Liver (tissue), 8 donors: ENCODE measurements at regions not wholly inside any gene's neighbourhood (a gene's known extent, or its start where the extent isn't known, plus 50 kb on each side); places are given as distances from the start of the nearest gene placed in this dataset.

Experiments
- DNase-seq: peaks from one replicate; pipeline ENCODE4 v3.0.0-alpha.2; 2017; ENCODE audit warnings: low spot score
- H3K27ac ChIP-seq, 2 donors: one replicate each; pipeline ENCODE4 v1.7.0; 2013; ENCODE audit warnings: inconsistent platforms in 2 of 2, low read length in 2 of 2, control low read depth in 1 of 2, low read depth in 1 of 2, mild to moderate bottlenecking in 1 of 2
- H3K27me3 ChIP-seq, 4 donors: one replicate each; pipeline versions ENCODE4 v1.6.1 to v1.7.0; 2013; ENCODE audit warnings: low read length in 3 of 4, inconsistent platforms in 1 of 4, mild to moderate bottlenecking in 1 of 4, moderate library complexity in 1 of 4; ENCODE audit not compliant: control insufficient read depth in 4 of 4, insufficient read depth in 4 of 4
- H3K36me3 ChIP-seq, 4 donors: one replicate each; pipeline versions ENCODE4 v1.6.1 to v1.7.0; 2013; ENCODE audit warnings: low read length in 3 of 4, mild to moderate bottlenecking in 3 of 4, low read depth in 1 of 4, moderate library complexity in 1 of 4; ENCODE audit not compliant: control insufficient read depth in 4 of 4, insufficient read depth in 3 of 4
- H3K4me1 ChIP-seq, 4 donors: one replicate each; pipeline versions ENCODE4 v1.6.1 to v1.7.0; 2013; ENCODE audit warnings: low read length in 3 of 4, mild to moderate bottlenecking in 3 of 4, moderate library complexity in 1 of 4; ENCODE audit not compliant: control insufficient read depth in 4 of 4, insufficient read depth in 4 of 4
- H3K4me3 ChIP-seq, 3 donors: one replicate each; pipeline versions ENCODE4 v1.6.1 to v1.7.0; 2013; ENCODE audit warnings: low read length in 3 of 3, control low read depth in 1 of 3, low read depth in 1 of 3, mild to moderate bottlenecking in 1 of 3
- H3K9ac ChIP-seq, 2 donors: one replicate each; pipeline ENCODE4 v1.7.0; 2013; ENCODE audit warnings: low read length in 2 of 2, mild to moderate bottlenecking in 2 of 2, moderate library complexity in 2 of 2, control low read depth in 1 of 2, low read depth in 1 of 2
- H3K9me3 ChIP-seq, 4 donors: one replicate each; pipeline versions ENCODE4 v1.6.1 to v1.7.0; 2013; ENCODE audit warnings: low read length in 3 of 4; ENCODE audit not compliant: control insufficient read depth in 4 of 4
- ATF3 ChIP-seq: IDR thresholded peaks from 2 replicates; pipeline ENCODE4 v1.6.1; 2016; ENCODE audit warnings: antibody characterized with exemption
- CTCF ChIP-seq: fragments of 150-350 bp; IDR thresholded peaks from 2 replicates; pipeline ENCODE4 v1.5.1; 2017; ENCODE audit warnings: improper control_type of control experiment, low read depth, low read length; ENCODE audit not compliant: missing input control
- EGR1 ChIP-seq, 2 donors: IDR thresholded peaks; 2 replicates each; pipeline ENCODE4 v1.6.1; 2016 to 2018; ENCODE audit warnings: antibody characterized with exemption in 2 of 2, low read depth in 2 of 2
- FOXA1 ChIP-seq: IDR thresholded peaks from 2 replicates; pipeline ENCODE4 v1.6.1; 2016; ENCODE audit warnings: antibody characterized with exemption
- FOXA2 ChIP-seq: IDR thresholded peaks from 2 replicates; pipeline ENCODE4 v1.6.1; 2016; ENCODE audit warnings: antibody characterized with exemption
- GABPA ChIP-seq, 2 donors: IDR thresholded peaks in 1 of 2; conservative IDR thresholded peaks in 1 of 2; 2 replicates each; pipeline ENCODE4 v1.6.1; 2016; ENCODE audit warnings: antibody characterized with exemption in 2 of 2, mild to moderate bottlenecking in 1 of 2, moderate library complexity in 1 of 2
- HNF4A ChIP-seq, 2 donors: conservative IDR thresholded peaks; 2 replicates each; pipeline ENCODE4 v1.6.1; 2016; ENCODE audit warnings: antibody characterized with exemption in 2 of 2, mild to moderate bottlenecking in 2 of 2
- HNF4G ChIP-seq: IDR thresholded peaks from 2 replicates; pipeline ENCODE4 v1.6.1; 2016; ENCODE audit warnings: antibody characterized with exemption
- JUND ChIP-seq, 2 donors: IDR thresholded peaks; 2 replicates each; pipeline ENCODE4 v1.6.1; 2016; ENCODE audit warnings: antibody characterized with exemption in 2 of 2
- MAX ChIP-seq: IDR thresholded peaks from 2 replicates; pipeline ENCODE4 v1.6.1; 2016; ENCODE audit warnings: antibody characterized with exemption
- NR2F2 ChIP-seq: IDR thresholded peaks from 2 replicates; pipeline ENCODE4 v1.6.1; 2016; ENCODE audit warnings: antibody characterized with exemption
- RAD21 ChIP-seq, 2 donors: IDR thresholded peaks; 2 replicates each; pipeline ENCODE4 v1.6.1; 2016; ENCODE audit warnings: antibody characterized with exemption in 2 of 2, mild to moderate bottlenecking in 2 of 2
- REST ChIP-seq: IDR thresholded peaks from 2 replicates; pipeline ENCODE4 v1.6.1; 2016; ENCODE audit warnings: antibody characterized with exemption, mild to moderate bottlenecking
- RXRA ChIP-seq, 2 donors: IDR thresholded peaks; 2 replicates each; pipeline ENCODE4 v1.6.1; 2017 to 2018; ENCODE audit warnings: antibody characterized with exemption in 2 of 2, mild to moderate bottlenecking in 1 of 2
- SP1 ChIP-seq: IDR thresholded peaks from 2 replicates; pipeline ENCODE4 v1.6.1; 2018; ENCODE audit warnings: antibody characterized with exemption, mild to moderate bottlenecking
- TAF1 ChIP-seq: conservative IDR thresholded peaks from 2 replicates; pipeline ENCODE4 v1.6.1; 2016; ENCODE audit warnings: antibody characterized with exemption, mild to moderate bottlenecking
- YY1 ChIP-seq: IDR thresholded peaks from 2 replicates; pipeline ENCODE4 v1.6.1; 2016; ENCODE audit warnings: antibody characterized with exemption, mild to moderate bottlenecking
- ZBTB33 ChIP-seq: IDR thresholded peaks from 2 replicates; pipeline ENCODE4 v1.6.1; 2016; ENCODE audit warnings: antibody characterized with exemption
- WGBS: extraction: QIAGEN DNeasy Blood & Tissue Kit; methylation state at CpG from one replicate; pipeline ENCODE4 v1.1.7; 2013; 5-methylcytosine and 5-hydroxymethylcytosine counted together
- donor health status: healthy.
- donor health status: healthy.
- donor health status: healthy.
- donor health status: healthy.
- donor health status: healthy.

GRCh38 chrX:145949056-145949455 lies 131.4 kb downstream of the SLITRK2 start:
- no peaks in the 10 kb centered on the region for H3K4me1 ChIP-seq
- H3K9ac ChIP-seq = no peak overlapping the region
- no peaks in the 10 kb centered on the region for H3K27me3 ChIP-seq
- WGBS = 64% methylated on average over 3 of the region's 3 CpGs
- H3K27ac ChIP-seq = no peak overlapping the region
- no peaks in the 10 kb centered on the region for H3K36me3 ChIP-seq
- DNase-seq = no peak
- H3K4me3 ChIP-seq = no peak overlapping the region
- no peak for TF ChIP-seq SP1
- TF ChIP-seq EGR1 (IDR thresholded peaks at IDR 0.05; ENCODE audit: low read depth in 2 of 2) = no peak
- no peak for TF ChIP-seq HNF4G
- TF ChIP-seq FOXA2 = no peak
- TF ChIP-seq MAX = no peak
- TF ChIP-seq JUND (IDR thresholded peaks at IDR 0.05) = no peak
- no peak for TF ChIP-seq FOXA1
- no peak for TF ChIP-seq GABPA (IDR thresholded peaks at IDR 0.05 in 1 of 2, conservative IDR thresholded peaks at IDR 0.05 in 1 of 2)
- no peak for TF ChIP-seq NR2F2
- TF ChIP-seq HNF4A (conservative IDR thresholded peaks at IDR 0.05) = no peak
- no peak for TF ChIP-seq CTCF
- TF ChIP-seq REST = no peak
- no peak for TF ChIP-seq ATF3
- no peak for TF ChIP-seq ZBTB33
- no peak for TF ChIP-seq RAD21 (IDR thresholded peaks at IDR 0.05)
- no peak for TF ChIP-seq YY1
- no peak for TF ChIP-seq RXRA (IDR thresholded peaks at IDR 0.05)
- no peak for TF ChIP-seq TAF1
- H3K9me3 ChIP-seq = no peaks in the 10 kb centered on the region

DNA sequence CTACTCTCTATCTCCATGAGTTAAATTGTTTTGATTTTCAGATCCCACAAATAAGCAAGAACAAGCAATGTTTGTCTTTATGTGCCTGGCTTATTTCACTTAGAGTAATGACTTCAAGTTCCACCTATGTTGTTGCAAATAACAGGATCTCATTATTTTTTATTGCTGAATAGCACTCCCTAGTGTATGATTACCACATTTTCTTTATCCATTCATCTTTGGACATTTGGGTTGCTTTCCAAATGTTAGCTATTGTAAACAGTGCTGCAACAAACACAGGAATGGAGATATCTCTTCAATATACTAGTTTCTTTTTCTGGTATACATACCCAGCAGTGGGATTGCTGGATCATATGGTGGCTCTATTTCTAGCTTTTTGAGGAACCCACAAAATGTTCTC lies 136.0 kb downstream of the SLITRK2 start:
- H3K4me3 ChIP-seq = no peak overlapping the region
- TF ChIP-seq RAD21 (IDR thresholded peaks at IDR 0.05) = peak; percentile 56 to 65
- no peak for TF ChIP-seq HNF4A (conservative IDR thresholded peaks at IDR 0.05)
- TF ChIP-seq NR2F2 = no peak
- DNase-seq = no peak
- no peaks in the 10 kb centered on the region for H3K9me3 ChIP-seq
- H3K9ac ChIP-seq = no peak overlapping the region
- no peak overlapping the region for H3K27ac ChIP-seq
- H3K4me1 ChIP-seq = no peaks in the 10 kb centered on the region
- no peaks in the 10 kb centered on the region for H3K27me3 ChIP-seq
- H3K36me3 ChIP-seq = no peaks in the 10 kb centered on the region
